ENCODE measurements at regions not wholly inside any gene's neighbourhood (a gene's known extent, or its start where the extent isn't known, plus 50 kb on each side); places are given as distances from the start of the nearest gene placed in this dataset.

GRCh38 chr11:32325725-32326124 is 109.6 kb downstream of the WT1 start:
- TF ChIP-seq CTCF (IDR thresholded peaks at IDR 0.05), result no peak
- no peak for TF ChIP-seq POLR2A (IDR thresholded peaks at IDR 0.05)
